Activated CD8-positive, alpha-beta T cell treated with anti-CD3 and anti-CD28 coated beads, Interleukin-2, amount 10 ng/mL, durations not matched to agents 7 days and 5 days (primary cell): ENCODE measurements at regions not wholly inside any gene's neighbourhood (a gene's known extent, or its start where the extent isn't known, plus 50 kb on each side); places are given as distances from the start of the nearest gene placed in this dataset.

Source experiments
- ATAC-seq: fragments of 150-1000 bp; cut with Tn5 transposase; one replicate; pipeline ENCODE4 v1.10.0; 2021; ENCODE audit warnings: moderate library complexity
- CTCF ChIA-PET: fragments of 350-600 bp; sonication (Branson Sonifier 250); formaldehyde crosslinking; loops from one replicate; lab custom pipeline; 2021; ENCODE audit warnings: antibody characterized with exemption; lab: Charles Lee
- POLR2A ChIA-PET: fragments of 350-600 bp; sonication (Branson Sonifier 250); formaldehyde crosslinking; loops from one replicate; lab custom pipeline; 2021; ENCODE audit warnings: antibody characterized with exemption; lab: Charles Lee
- DNase-seq: peaks from one replicate; pipeline ENCODE4 v3.0.0-alpha.2; 2020
- H3K27ac Mint-ChIP-seq: one replicate; pipeline ENCODE4 v1.8.0; 2021; ENCODE audit warnings: mild to moderate bottlenecking, mixed read lengths
- H3K27me3 Mint-ChIP-seq: one replicate; pipeline ENCODE4 v1.8.0; 2021; ENCODE audit warnings: low read depth, mixed read lengths
- H3K36me3 Mint-ChIP-seq: one replicate; pipeline ENCODE4 v1.8.0; 2021; ENCODE audit warnings: low read depth, mixed read lengths
- H3K4me1 Mint-ChIP-seq: one replicate; pipeline ENCODE4 v1.8.0; 2021; ENCODE audit warnings: low read depth, mixed read lengths
- H3K4me3 Mint-ChIP-seq: one replicate; pipeline ENCODE4 v1.8.0; 2021; ENCODE audit warnings: mild to moderate bottlenecking, mixed read lengths
- H3K9me3 Mint-ChIP-seq: one replicate; pipeline ENCODE4 v1.8.0; 2022; ENCODE audit warnings: mixed read lengths; ENCODE audit not compliant: insufficient read depth

DNA sequence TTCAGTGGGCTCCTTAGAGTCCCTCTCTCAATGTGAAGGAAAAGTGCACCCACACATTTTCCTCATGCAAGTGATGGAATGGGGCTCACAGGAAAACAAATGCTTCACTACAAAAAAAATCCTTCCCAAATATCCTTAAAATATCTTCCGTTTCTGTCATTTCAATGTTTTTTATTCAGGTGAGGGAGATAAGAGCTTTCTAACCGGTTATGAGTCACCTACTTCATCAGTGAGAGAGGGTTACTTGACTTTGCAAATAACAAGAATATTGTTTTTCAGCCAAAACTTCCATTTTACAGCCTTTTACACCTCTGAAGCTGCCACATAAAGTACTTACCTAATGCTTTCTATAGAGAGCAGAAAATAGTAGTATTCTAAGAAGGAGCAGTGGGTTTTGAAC lies 98.3 kb upstream of the CD55 start:
- Mint-ChIP-seq H3K36me3 (no peaks in the 10 kb centered on the region), H3K27ac (no peak overlapping the region), H3K27me3 (peaks cover 3% of the 10 kb centered on the region), H3K9me3 (no peaks in the 10 kb centered on the region), H3K4me1 (peaks cover 6% of the 10 kb centered on the region), H3K4me3 (no peak overlapping the region)
- POLR2A ChIA-PET: no interaction called here
- CTCF ChIA-PET: no interaction called here
- DNase-seq (no peak), ATAC-seq (no peak)

DNA sequence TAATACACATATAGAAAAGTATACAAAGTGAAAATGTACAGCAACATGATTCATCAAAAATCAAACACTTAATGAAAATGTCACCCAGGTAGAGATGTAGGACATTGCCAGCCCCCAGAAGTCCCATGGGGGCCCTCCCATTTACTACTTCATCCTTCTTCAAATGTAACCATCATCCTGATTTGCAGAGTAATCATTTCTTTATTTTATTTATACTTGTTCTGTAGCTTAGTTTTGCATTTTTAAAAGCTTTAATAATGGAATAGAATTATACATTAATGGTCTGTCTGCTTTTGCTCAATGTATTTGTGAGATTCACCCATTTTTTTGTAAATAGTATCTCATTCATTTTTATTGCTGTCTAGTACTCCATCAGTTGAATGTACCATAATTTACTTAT lies 96.8 kb upstream of the CD55 start:
- Mint-ChIP-seq H3K27ac (no peak overlapping the region), H3K9me3 (no peaks in the 10 kb centered on the region), H3K4me3 (no peak overlapping the region), H3K36me3 (no peaks in the 10 kb centered on the region), H3K4me1 (no peaks in the 10 kb centered on the region), H3K27me3 (peaks cover 3% of the 10 kb centered on the region)
- DNase-seq (no peak), ATAC-seq (no peak)
- CTCF ChIA-PET: no interaction called here
- POLR2A ChIA-PET: no interaction called here

DNA sequence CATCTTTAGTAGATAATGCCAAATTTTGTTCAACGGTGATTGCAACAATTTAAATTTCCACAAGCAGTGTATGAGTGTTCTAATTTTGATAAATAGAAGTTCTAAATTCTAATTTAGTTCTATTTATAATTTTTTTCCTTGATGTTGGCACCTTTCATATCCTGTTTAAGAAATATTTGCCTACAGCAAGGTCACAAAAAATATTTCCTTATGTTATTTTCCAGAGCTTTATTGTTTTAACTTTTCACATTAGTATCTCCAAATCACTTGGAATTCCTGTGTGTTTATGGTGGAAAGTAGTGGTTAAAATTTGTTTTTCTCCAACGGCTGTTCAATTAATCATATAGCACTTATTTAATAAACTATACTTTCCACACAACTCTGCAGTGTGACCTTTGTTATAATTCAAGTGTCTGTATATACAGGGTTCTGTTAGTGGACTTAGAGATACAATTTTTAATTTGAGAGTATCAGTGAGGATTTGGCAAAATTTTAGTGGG lies 94.3 kb upstream of the CD55 start:
- ATAC-seq (no peak), DNase-seq (no peak)
- H3K4me3 Mint-ChIP-seq: no peak overlapping the region
- H3K36me3 Mint-ChIP-seq: no peaks in the 10 kb centered on the region
- ChIA-PET CTCF (no interaction called here), POLR2A (no interaction called here)
- no peaks in the 10 kb centered on the region for H3K9me3 Mint-ChIP-seq
- H3K27ac Mint-ChIP-seq: no peak overlapping the region
- peaks cover 3% of the 10 kb centered on the region for H3K27me3 Mint-ChIP-seq
- no peaks in the 10 kb centered on the region for H3K4me1 Mint-ChIP-seq

DNA sequence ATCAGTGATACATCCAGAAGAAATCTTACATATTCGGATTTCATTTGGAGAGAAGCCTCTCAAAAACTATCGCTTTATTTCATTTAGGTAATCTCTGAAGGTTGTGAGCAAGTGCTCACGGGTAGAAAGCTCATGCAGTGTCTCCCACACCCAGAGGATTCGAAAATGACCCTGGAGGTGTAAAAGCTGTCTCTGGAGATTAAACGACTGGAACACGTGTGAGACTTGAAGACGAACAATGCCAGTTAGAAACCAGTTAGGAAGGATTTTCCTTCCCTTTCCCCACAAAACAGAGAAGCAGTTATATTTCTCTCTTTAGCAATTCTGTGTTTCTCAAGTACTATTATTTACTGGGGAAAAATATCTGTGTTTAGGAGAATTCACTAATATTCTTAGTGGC lies 92.5 kb upstream of the CD55 start:
- Mint-ChIP-seq H3K27me3 (peaks cover 1% of the 10 kb centered on the region), H3K9me3 (no peaks in the 10 kb centered on the region), H3K27ac (no peak overlapping the region), H3K4me1 (no peaks in the 10 kb centered on the region), H3K4me3 (no peak overlapping the region), H3K36me3 (no peaks in the 10 kb centered on the region)
- ATAC-seq (no peak), DNase-seq (no peak)
- ChIA-PET CTCF (no interaction called here), POLR2A (no interaction called here)

DNA sequence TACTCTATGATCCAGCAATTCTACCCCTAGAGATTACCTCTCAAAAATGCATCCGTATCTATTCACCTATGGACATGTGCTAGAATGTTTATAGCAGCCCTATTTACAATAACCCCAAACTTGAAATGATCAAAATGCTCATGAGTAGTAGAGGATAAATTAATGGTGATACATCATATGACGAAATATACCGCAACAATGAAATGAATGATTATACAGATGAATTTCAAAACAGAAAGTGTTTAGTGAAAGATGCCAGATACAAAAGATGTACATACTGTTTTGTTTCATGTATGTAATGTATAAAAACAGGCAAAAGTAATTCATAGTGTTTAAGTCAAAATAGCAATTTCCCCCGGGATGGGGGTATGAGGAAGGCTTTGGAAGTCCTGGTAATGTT lies 91.0 kb upstream of the CD55 start:
- no peaks in the 10 kb centered on the region for H3K36me3 Mint-ChIP-seq
- no peaks in the 10 kb centered on the region for H3K4me1 Mint-ChIP-seq
- DNase-seq (no peak), ATAC-seq (no peak)
- H3K27me3 Mint-ChIP-seq: no peaks in the 10 kb centered on the region
- H3K27ac Mint-ChIP-seq: no peak overlapping the region
- no peaks in the 10 kb centered on the region for H3K9me3 Mint-ChIP-seq
- ChIA-PET CTCF (interaction anchor here (0.7 to 1.0 kb wide), 2 partner anchors 202 to 269 kb away, joined by 3 to 4 read pairs; no protein-coding TSS in a partner anchor), POLR2A (no interaction called here)
- H3K4me3 Mint-ChIP-seq: no peak overlapping the region

GRCh38 chr1:207234690-207235089 lies 86.8 kb upstream of the CD55 start:
- H3K4me3 Mint-ChIP-seq: no peak overlapping the region
- ChIA-PET CTCF (no interaction called here), POLR2A (no interaction called here)
- no peak for ATAC-seq
- H3K27me3 Mint-ChIP-seq: no peaks in the 10 kb centered on the region
- H3K9me3 Mint-ChIP-seq: no peaks in the 10 kb centered on the region
- no peak overlapping the region for H3K27ac Mint-ChIP-seq
- H3K4me1 Mint-ChIP-seq: no peaks in the 10 kb centered on the region
- no peak for DNase-seq
- no peaks in the 10 kb centered on the region for H3K36me3 Mint-ChIP-seq

- Mint-ChIP-seq H3K27me3 (peaks cover 2% of the 10 kb centered on the region), H3K4me1 (no peaks in the 10 kb centered on the region), H3K36me3 (no peaks in the 10 kb centered on the region), H3K27ac (no peak overlapping the region), H3K4me3 (no peak overlapping the region), H3K9me3 (no peaks in the 10 kb centered on the region)
- ChIA-PET POLR2A (no interaction called here), CTCF (interaction anchor here (0.8 kb wide), 1 partner anchor 19 kb away, joined by 3 read pairs; no protein-coding TSS in a partner anchor)
- ATAC-seq: no peak
- no peak for DNase-seq
These were observed 81.6 kb upstream of the CD55 start for GRCh38 chr1:207239874-207240273.

DNA sequence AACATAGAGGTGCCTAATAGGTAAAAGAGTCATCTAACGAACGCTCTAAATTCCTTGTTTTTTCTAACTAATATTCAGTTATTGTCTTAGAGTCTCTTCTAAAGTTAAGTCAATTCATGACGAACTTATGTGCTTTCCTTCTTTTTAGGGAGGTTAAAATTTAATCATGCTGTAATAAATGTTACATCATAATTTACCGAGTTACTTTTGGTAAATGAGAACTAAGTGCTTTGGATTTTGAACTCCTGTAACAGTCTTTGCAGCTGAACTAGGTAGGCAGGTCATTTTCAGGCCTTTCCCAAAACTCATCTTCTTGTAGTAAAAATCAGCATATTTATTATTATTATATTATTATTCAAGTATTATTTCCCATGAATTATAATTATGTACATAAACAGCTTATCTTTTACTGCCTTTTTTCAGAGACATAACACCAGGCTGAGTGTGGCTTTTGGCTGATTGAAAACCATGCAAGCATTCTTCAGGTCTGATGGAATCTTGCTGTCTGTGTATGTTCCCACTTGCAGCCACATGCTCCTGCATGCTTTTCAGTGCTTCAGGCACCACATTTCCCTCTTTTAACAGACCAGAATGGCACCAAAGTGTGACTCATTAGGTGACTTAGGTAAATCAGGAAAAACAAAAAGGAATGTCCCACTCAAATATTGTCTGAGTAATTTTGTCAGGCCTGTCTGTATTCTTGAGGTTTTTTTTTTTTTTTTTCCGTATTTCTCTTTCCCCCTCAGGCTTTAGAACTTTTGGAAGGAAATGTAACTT lies 81.0 kb upstream of the CD55 start:
- POLR2A ChIA-PET: no interaction called here
- no peak overlapping the region for H3K27ac Mint-ChIP-seq

DNA sequence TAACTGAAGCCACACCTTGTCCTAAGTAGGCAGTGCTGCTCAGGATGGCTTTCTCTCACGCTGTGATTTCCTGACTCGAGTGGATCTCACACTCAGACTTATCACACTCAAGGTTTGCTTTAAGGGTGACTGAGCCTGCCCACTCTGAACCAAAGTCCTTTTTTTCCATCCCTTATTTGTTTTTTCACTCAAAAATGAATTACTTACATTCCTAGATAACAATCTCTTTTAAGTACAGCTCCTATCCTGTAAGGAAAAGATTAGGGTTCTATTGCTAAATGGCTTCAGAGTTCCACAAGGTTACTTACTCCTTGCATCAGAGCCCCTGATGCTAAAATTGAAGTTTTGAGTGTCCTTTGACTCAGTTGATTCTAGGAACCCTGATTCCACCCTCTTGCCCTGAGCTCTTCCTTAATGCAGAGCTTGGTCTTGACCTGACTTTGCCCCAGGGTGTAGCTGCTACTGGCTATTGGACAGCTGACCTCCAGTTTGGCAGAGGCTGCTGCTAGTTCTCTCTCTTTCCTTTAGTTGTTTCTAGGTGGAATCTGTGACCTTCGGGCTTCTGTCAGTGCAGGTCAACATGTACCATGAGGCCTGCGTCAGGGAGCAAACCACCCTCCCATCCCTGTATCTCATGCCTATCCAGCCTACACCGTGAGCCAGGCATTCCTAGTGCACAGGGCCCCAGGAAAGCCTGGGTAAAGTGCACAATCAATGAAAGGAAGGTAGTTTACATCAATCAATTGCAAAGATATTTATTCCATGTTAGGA lies 80.1 kb upstream of the CD55 start:
- POLR2A ChIA-PET: no interaction called here

More for the DNA sequence above, 81.0 kb upstream of the CD55 start:
- CTCF ChIA-PET: interaction anchor here (0.8 kb wide), 1 partner anchor 20 kb away, joined by 3 read pairs; no protein-coding TSS in a partner anchor
- H3K36me3 Mint-ChIP-seq: no peaks in the 10 kb centered on the region
- H3K9me3 Mint-ChIP-seq: no peaks in the 10 kb centered on the region
- H3K27me3 Mint-ChIP-seq: peaks cover 2% of the 10 kb centered on the region
- ATAC-seq (no peak), DNase-seq (no peak)
- H3K4me3 Mint-ChIP-seq: no peak overlapping the region
- peaks cover 5% of the 10 kb centered on the region for H3K4me1 Mint-ChIP-seq

DNA sequence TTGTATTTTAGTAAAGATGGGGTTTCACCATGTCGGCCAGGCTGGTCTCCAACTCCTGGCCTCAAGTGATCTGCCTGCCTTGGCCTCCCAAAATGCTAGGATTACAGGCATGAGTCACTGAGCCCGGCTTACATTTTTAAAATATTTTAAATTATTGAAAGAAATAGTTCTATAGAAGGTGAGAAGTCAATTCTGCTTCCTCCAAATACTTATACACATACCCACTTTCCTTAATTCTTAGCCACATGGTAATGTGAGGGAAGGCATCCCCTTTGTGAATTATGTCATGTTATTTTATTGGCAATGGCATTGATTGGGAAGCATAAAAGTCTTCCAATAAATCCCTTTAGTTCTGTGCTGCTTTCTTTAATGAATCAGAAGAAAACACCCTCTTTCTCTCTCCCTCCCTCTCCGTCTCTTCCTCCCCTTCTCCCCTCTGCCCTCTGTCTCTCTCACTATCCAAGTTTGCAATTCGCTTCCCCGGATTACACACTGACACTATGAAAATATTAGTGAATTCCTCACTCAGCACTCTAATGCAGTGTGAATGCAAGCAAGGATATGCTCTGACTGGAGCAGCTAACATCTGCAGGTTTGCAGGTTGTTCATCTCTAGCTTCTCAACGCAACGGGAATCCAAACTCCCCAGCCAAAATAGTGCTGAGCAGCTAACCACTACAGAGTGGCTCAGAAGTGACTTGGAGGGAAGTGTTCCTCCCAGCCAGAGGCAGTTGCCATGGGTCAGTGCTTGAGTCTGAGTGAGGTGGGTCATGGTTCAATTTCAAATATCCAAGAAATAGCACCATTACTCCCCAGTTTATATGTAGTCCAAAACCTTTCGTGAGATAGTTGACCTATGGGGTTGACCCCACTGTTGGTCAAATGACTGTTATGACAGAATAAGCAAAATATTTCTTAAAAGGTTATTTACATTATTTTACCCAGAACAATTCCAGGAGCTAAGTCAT lies 77.8 kb upstream of the CD55 start:
- H3K27me3 Mint-ChIP-seq: peaks cover 2% of the 10 kb centered on the region
- ATAC-seq (no peak), DNase-seq (no peak)
- ChIA-PET CTCF (interaction anchor here (2.3 kb wide), 1 partner anchor 161 kb away, joined by 7 read pairs; no protein-coding TSS in a partner anchor), POLR2A (interaction anchor here (0.6 kb wide), 1 partner anchor 696 kb away, joined by 3 read pairs; no protein-coding TSS in a partner anchor)
- no peaks in the 10 kb centered on the region for H3K9me3 Mint-ChIP-seq
- H3K36me3 Mint-ChIP-seq: no peaks in the 10 kb centered on the region
- peaks cover 16% of the 10 kb centered on the region for H3K4me1 Mint-ChIP-seq
- H3K27ac Mint-ChIP-seq: no peak overlapping the region
- no peak overlapping the region for H3K4me3 Mint-ChIP-seq

More for the DNA sequence above, 80.1 kb upstream of the CD55 start:
- no peak for DNase-seq
- Mint-ChIP-seq H3K4me1 (peaks cover 6% of the 10 kb centered on the region), H3K9me3 (no peaks in the 10 kb centered on the region), H3K27ac (no peak overlapping the region), H3K36me3 (no peaks in the 10 kb centered on the region), H3K27me3 (peaks cover 2% of the 10 kb centered on the region), H3K4me3 (no peak overlapping the region)
- CTCF ChIA-PET: no interaction called here
- ATAC-seq: no peak

DNA sequence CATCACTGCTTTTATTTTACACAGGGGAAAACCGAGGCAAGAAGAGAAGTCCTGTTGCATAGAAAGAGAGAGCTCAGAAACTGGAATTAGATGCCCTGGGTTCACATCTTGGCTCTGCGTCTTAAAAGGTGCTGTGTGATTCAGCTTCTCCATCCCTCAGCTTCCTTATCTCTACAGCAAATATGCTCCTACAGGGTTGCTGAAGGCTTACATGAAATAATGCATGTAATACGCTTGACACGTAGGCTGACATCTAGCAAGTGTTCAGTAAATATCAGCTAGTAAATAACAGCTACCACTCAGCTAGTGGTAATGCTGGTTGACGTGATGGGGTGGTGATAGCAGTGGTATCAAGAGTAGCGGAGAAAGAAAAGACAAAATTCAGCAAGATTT lies 77.1 kb upstream of the CD55 start:
- ATAC-seq (no peak), DNase-seq (no peak)
- POLR2A ChIA-PET: interaction anchor here (0.6 kb wide), 1 partner anchor 696 kb away, joined by 3 read pairs; no protein-coding TSS in a partner anchor
- Mint-ChIP-seq H3K36me3 (no peaks in the 10 kb centered on the region), H3K9me3 (no peaks in the 10 kb centered on the region), H3K4me3 (no peak overlapping the region), H3K27ac (no peak overlapping the region), H3K4me1 (peaks cover 16% of the 10 kb centered on the region), H3K27me3 (peaks cover 2% of the 10 kb centered on the region)
- CTCF ChIA-PET: interaction anchor here (2.3 kb wide), 1 partner anchor 160 kb away, joined by 7 read pairs; no protein-coding TSS in a partner anchor
